HFF-Myc (cell line): ENCODE measurements at regions not wholly inside any gene's neighbourhood (a gene's known extent, or its start where the extent isn't known, plus 50 kb on each side); places are given as distances from the start of the nearest gene placed in this dataset.
A peak's percentile ranks its signal among the peaks of the same experiment; 100 is the strongest.

Source experiments
- DNase-seq: peaks from one replicate; pipeline ENCODE4 v3.0.0-alpha.2; 2011; ENCODE audit warnings: low read depth; ENCODE audit errors: extremely low read depth
- H3K4me3 ChIP-seq: replicated peaks from 2 replicates; pipeline ENCODE4 v1.5.1; 2011; ENCODE audit warnings: low read depth, mild to moderate bottlenecking, control low read depth, low read length
- TF ChIP-seq, protein P1 (sequence below): IDR thresholded peaks from 2 replicates; pipeline ENCODE4 v1.5.1; 2012; ENCODE audit warnings: mild to moderate bottlenecking, low read depth, low read length, control low read depth; ENCODE audit errors: missing control alignments

DNA sequence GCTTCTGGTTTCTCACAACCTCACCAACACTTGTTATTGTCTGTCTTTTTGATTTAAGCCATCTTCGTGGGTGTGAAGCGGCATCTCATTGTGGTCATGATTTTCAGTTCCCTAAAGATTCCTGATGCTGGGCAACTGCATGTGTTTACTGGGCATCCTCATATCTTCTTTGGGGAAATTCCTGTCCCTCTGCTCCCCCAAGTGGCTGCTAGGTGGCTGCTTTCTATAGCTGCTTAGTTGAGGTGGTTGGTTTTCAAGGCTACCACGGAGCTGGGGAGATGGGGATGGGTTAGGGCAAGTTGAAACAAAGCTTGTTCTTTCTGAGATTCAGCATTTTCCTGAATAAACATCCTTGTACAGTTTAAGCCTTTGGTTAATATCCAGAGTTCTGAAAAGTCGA, 403.9 kb upstream of the SULF2 start:
- TF ChIP-seq, protein P1, sequence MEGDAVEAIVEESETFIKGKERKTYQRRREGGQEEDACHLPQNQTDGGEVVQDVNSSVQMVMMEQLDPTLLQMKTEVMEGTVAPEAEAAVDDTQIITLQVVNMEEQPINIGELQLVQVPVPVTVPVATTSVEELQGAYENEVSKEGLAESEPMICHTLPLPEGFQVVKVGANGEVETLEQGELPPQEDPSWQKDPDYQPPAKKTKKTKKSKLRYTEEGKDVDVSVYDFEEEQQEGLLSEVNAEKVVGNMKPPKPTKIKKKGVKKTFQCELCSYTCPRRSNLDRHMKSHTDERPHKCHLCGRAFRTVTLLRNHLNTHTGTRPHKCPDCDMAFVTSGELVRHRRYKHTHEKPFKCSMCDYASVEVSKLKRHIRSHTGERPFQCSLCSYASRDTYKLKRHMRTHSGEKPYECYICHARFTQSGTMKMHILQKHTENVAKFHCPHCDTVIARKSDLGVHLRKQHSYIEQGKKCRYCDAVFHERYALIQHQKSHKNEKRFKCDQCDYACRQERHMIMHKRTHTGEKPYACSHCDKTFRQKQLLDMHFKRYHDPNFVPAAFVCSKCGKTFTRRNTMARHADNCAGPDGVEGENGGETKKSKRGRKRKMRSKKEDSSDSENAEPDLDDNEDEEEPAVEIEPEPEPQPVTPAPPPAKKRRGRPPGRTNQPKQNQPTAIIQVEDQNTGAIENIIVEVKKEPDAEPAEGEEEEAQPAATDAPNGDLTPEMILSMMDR: peak; percentile 43
- no peak overlapping the region for H3K4me3 ChIP-seq
- no peak for DNase-seq

DNA sequence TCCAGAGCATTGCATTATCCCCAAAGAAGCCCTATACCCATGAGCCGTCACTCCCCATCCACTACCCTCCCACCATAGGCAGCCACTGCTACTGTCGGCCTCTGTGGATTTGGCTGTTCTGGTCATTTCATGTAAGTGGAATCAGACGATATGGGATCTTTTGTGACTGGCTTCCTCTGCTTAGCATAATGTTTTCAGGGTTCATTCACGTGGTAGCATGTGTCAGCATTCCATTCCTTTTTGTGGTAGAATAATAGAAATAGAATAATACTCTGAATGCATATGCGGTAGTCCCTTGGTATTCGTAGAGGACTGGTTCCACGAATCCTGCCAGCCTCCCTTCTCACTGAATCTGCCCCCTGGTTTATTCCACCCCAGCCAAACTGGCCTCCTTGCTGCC, 402.6 kb upstream of the SULF2 start:
- TF ChIP-seq, protein P1: no peak
- DNase-seq: no peak
- H3K4me3 ChIP-seq: no peak overlapping the region

DNA sequence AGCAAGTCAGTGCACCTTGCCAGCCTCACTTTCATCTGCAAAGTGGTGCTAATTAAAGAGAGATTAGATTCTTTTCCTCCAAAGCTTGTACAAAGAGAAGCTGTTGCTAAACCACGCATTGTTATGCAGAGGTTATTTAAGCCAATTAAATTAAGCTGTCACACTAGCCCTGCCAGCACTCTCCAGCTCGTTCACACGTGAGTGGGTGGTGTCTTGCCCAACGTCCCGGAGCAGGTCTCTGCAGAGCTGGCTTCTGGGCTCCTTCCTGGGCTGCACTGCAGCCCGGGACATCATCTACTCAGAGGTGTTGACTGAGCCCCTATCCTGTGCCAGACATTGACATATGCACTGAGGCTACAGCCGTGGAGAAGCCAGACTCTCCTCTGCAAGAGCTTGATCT, 401.6 kb upstream of the SULF2 start:
- H3K4me3 ChIP-seq: no peak overlapping the region
- TF ChIP-seq, protein P1: no peak
- no peak for DNase-seq

DNA sequence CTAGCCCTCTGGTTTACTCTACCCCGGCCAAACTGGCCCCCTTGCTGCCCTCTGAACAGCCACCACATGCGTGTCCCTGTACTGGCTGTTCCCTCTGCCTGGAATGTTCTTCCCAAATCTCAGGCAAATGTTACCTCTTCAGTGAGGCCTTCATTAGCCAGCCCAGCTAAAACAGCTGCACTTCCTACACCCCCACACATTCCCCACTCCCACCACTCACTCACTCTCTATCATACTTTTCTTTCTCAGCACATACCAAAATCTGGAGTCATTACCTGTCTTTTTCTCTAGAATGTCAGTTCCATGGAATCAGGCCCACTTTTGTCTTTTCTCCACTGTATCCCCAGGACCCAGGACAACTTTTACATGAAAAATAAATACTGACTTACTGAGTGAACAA, 401.2 kb upstream of the SULF2 start:
- H3K4me3 ChIP-seq: no peak overlapping the region
- DNase-seq: no peak
- TF ChIP-seq, protein P1: no peak

DNA sequence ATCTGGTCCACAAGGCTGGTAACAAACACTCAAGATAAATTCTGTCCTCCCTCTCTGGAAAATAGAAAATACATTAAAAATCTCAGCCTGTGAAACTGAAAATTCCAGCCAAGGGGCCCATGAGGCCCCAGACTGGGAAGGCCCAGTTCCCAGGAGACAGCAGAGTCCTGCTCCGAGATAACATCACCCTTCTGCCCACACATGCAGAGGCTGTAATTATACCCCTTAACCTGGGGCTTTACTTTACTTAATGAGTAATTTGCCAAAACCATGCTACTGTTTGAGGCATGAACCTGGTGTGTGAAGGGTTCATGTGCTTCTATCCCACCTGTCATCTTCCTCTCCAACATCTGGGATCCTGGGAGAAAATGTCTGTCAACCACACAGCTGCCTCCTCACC, 398.9 kb upstream of the SULF2 start:
- TF ChIP-seq, protein P1: no peak
- no peak for DNase-seq
- no peak overlapping the region for H3K4me3 ChIP-seq

DNA sequence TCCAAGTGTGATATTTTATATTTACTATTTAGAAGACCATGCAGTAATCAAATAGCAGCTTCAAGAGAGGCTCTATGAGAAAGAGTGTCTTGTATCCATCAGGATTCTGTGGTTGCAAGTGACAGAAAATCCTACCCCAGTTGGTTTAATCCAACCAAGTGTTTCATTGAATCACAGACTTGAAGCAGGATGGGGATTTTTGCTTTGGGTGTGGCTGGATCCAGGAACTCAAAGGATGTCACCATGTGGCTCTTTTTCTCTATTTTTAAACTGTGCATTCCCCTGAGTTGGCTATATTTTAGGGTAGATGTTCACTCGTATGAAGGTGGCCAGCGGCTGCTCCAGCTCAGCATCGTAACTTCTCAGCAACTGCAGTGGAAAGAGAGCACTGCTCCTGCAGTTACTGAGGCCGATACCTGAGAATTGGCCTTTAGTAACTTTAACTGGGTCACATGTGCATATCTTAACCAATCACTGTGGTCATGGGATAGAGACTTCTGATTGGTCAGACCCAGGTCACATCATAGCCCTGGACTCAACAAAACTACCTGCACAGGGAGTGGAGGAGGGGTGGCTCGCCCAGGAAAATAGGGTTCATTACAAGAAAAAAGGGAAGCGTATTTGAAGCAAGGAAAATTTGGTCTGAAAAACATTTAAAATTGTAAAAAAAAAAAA, 396.1 kb upstream of the SULF2 start:
- no peak for DNase-seq
- H3K4me3 ChIP-seq: no peak overlapping the region
- TF ChIP-seq, protein P1: no peak

DNA sequence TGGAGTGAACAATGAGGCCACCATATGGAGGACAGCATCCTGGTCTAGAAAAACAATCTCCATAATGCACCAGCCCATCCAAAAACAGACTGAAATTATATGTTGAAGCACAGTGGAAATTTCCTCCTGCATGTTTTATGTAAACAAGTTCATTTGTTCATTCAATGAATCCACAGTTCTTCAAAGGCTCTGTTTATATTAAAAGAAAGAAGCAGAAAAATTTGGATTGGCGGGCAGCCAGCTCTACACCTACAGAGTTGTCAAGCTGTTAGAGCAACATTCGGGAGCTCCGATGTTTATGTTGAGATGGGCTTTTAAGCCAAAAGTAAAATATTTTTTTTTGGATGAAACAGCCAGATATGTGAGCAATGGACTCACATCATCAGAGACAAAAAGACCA, 395.3 kb upstream of the SULF2 start:
- H3K4me3 ChIP-seq: no peak overlapping the region
- no peak for DNase-seq
- TF ChIP-seq, protein P1: no peak
